HepG2 (cell line): ENCODE measurements at regions not wholly inside any gene's neighbourhood (a gene's known extent, or its start where the extent isn't known, plus 50 kb on each side); places are given as distances from the start of the nearest gene placed in this dataset.

Experiments used
- CSRNP1 ChIP-seq: sonication (generic); formaldehyde crosslinking; IDR thresholded peaks from 2 replicates; pipeline ENCODE4 v1.8.1; 2023; ENCODE audit warnings: mild to moderate bottlenecking, missing genetic modification reagents
- FOXA1 ChIP-seq, 2 experiments: fragments of 450-650 bp in 1 of 2; sonication (generic) in 1 of 2; formaldehyde crosslinking in 1 of 2; IDR thresholded peaks; 2 replicates each; pipeline versions ENCODE4 v1.4.0 to v1.6.1; 2016 to 2020; ENCODE audit warnings: missing genetic modification reagents in 1 of 2
- IKZF4 ChIP-seq: sonication (generic); formaldehyde crosslinking; IDR thresholded peaks from 2 replicates; pipeline ENCODE4 v1.5.1; 2020; ENCODE audit warnings: borderline replicate concordance, mild to moderate bottlenecking, low read depth, missing genetic modification reagents; ENCODE audit errors: not compliant biosample characterization
- KLF15 ChIP-seq: sonication (generic); formaldehyde crosslinking; IDR thresholded peaks from 2 replicates; pipeline ENCODE4 v1.8.1; 2023; ENCODE audit warnings: borderline replicate concordance, mild to moderate bottlenecking, inconsistent platforms, missing genetic modification reagents, mixed read lengths
- NR0B2 ChIP-seq: sonication (generic); formaldehyde crosslinking; IDR thresholded peaks from 2 replicates; pipeline ENCODE4 v1.4.0; 2020; ENCODE audit warnings: mild to moderate bottlenecking, missing genetic modification reagents
- SIN3B ChIP-seq: fragments of 150-350 bp; IDR thresholded peaks from 2 replicates; pipeline ENCODE4 v1.6.1; 2014; ENCODE audit warnings: low read length
- ZFAT ChIP-seq: sonication (generic); formaldehyde crosslinking; conservative IDR thresholded peaks from 2 replicates; pipeline ENCODE4 v1.8.1; 2023; ENCODE audit warnings: missing genetic modification reagents, inconsistent platforms
- ZFP91 ChIP-seq: sonication (generic); formaldehyde crosslinking; IDR thresholded peaks from 2 replicates; pipeline ENCODE4 v1.9.0; 2022; ENCODE audit warnings: missing genetic modification reagents, mild to moderate bottlenecking, borderline replicate concordance
- ZNF761 ChIP-seq: sonication (generic); formaldehyde crosslinking; conservative IDR thresholded peaks from 2 replicates; pipeline ENCODE4 v1.4.0; 2020; ENCODE audit warnings: mild to moderate bottlenecking, missing genetic modification reagents

GRCh38 chr3:103271575-103271974 is 836.8 kb downstream of the ZPLD1 start (continued):
- TF ChIP-seq CSRNP1 (no peak), NR0B2 (CRISPR knock-in tag) (no peak), SIN3B (no peak), IKZF4 (CRISPR knock-in tag) (no peak), ZNF761 (CRISPR knock-in tag) (no peak), KLF15 (CRISPR knock-in tag) (no peak), FOXA1 (IDR thresholded peaks at IDR 0.05) (no peak), FOXA1 (CRISPR knock-in tag; IDR thresholded peaks at IDR 0.05) (no peak), ZFP91 (no peak), ZFAT (CRISPR knock-in tag) (no peak)
